ENCODE measurements at regions not wholly inside any gene's neighbourhood (a gene's known extent, or its start where the extent isn't known, plus 50 kb on each side); places are given as distances from the start of the nearest gene placed in this dataset.

GRCh38 chr1:229768232-229768631 lies 142.2 kb downstream of the URB2 start:
- peak; percentile 92 for DNase-seq

- no peak for DNase-seq
These were observed 143.0 kb downstream of the URB2 start for GRCh38 chr1:229769006-229769405.

GRCh38 chr1:229769809-229770208 lies 143.8 kb downstream of the URB2 start:
- no peak for DNase-seq

DNA sequence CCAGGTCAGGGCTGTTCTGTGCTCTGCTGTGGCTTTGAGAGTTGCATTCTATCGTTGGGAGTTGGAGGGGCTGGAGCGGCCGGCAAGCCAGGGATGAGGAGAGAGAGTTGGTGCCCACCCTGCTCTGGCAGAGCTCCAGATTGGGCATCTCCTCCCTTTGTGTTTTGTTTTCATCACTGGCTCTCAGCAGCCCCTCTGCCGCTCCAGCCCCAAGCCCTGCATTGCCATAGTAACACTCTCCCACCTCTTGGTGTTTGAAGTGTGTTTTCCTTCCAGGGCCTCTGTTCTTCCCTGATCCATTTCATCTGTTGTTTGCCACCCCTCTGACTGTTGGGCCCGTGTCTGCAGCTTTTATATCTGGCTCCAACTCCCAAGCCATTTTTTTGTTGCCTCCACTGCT lies 152.7 kb downstream of the URB2 start:
- DNase-seq: peak; percentile 21

GRCh38 chr1:229781453-229781852 lies 155.4 kb downstream of the URB2 start:
- peak; percentile 28 for DNase-seq

GRCh38 chr1:229782469-229782868 lies 156.4 kb downstream of the URB2 start:
- DNase-seq: no peak

DNA sequence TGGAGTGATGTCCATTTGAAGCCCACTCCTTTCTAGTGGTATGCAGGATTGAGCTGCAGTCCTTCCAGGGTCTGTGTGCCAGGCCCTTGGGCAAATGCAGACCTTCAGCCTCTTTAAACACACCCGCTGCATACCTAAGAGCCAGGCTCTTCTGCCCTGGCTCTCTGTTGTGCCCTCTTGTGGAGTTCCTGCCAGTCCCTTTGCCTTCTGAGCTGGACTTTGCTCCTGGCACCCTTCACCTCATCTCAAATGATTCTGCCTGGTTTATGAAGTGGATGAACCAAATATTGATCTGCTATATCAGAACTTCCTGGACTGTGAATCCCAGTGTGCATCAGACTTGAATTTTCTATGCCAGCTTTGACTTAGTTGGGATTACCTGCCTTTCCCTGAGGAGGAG lies 158.8 kb downstream of the URB2 start:
- DNase-seq: no peak

- DNase-seq: no peak
These were observed 161.0 kb downstream of the URB2 start for GRCh38 chr1:229786974-229787610.

DNA sequence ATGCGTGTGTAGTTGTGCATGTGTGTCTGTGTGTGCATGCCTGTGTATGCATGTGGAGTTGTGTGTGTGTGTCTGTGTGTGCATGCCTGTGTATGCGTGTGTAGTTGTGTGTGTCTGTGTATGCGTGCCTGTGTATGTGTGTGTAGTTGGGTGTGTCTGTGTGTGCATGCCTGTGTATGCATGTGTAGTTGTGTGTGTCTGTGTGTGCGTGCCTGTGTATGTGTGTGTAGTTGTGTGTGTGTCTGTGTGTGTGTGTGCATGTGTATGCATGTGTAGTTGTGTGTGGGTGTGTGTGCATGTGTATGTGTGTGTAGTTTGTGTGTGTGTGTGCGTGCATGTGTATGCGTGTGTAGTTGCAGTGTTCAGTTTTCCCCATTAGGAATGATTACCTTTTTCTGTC lies 162.0 kb downstream of the URB2 start:
- no peak for DNase-seq

- DNase-seq: no peak
These were observed 166.2 kb downstream of the URB2 start for GRCh38 chr1:229792012-229792975.

GRCh38 chr1:229793488-229793887 lies 167.4 kb downstream of the URB2 start:
- DNase-seq: no peak

DNA sequence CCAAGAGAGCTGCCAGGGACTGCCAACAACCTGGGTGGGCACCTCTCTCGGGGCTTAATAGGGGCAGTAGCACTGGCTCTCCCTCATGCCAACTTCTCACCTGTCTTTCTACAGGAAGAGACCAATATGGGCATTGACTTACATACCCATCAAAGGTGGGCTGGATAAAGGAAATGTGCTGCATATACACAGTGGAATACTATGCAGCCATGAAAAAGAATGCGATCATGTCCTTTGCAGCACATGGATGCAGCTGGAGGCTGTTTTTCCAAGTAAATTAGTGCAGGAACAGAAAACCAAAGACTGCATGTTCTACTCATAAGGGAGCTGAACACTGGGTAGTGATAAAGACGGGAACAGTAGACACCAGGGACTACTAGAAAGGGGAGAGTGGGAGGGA lies 172.5 kb downstream of the URB2 start:
- no peak for DNase-seq

GRCh38 chr1:229803626-229804217 lies 177.7 kb downstream of the URB2 start:
- DNase-seq: no peak

DNA sequence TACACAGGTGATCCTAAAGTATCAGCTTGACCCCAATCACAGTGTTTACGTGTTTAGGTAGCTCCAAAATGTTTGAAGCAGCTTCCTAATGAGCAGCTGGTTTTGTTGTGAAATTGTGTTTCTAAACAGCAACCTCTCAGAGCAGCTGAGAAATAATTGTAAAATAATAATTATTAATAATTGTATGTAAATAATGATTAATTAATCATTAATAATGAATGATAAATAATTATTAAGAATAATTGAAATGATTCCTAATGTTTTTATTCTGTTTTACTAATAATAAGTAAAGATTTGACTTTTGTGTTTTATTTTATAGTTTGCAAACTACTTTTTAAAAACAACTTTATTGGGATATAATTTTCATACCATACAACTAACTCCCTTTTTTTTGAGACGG lies 182.2 kb downstream of the URB2 start:
- no peak for DNase-seq

DNA sequence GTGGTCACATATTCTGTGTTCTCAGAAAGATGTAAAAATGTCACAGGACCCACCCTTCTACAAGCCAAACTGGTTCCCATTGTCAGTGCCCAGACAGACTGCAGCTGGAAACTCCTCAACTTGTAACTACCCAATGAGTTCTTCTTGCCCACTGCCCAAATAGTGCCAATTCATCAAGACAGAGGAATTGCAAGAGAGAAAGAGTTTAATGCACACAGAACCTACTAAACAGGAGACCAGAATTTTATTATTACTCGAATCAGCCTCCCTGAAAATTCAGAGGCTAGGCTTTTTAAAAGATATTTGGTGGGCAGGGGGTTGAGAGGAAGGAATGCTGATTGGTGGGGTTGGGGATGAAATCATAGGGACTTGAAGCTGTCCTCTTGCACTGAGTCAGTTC lies 184.1 kb downstream of the URB2 start:
- DNase-seq: no peak

- DNase-seq: no peak
These were observed 184.9 kb downstream of the URB2 start for GRCh38 chr1:229810961-229811360.

GRCh38 chr1:229812148-229812547 lies 186.1 kb downstream of the URB2 start:
- no peak for DNase-seq

DNA sequence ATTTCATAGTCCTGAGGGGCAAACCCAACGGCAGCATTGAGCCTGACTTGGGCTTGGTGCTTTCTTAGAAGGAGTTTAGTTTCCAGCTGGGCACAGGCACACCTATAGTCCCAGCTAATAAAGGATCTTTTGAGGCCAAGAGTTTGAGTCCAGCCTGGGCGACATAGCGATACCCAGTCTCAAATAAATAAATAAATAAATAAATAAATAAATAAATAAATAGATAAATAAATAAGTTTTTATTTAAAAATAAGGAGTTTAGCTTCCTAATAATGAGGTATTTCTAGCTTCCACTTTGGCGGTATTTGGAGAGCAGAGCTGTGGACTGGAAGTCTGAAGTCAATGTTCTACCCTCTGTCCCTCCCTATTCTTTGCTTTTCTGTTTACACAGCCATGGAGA lies 186.6 kb downstream of the URB2 start:
- DNase-seq: no peak

GRCh38 chr1:229815076-229815475 lies 189.0 kb downstream of the URB2 start:
- DNase-seq: no peak

DNA sequence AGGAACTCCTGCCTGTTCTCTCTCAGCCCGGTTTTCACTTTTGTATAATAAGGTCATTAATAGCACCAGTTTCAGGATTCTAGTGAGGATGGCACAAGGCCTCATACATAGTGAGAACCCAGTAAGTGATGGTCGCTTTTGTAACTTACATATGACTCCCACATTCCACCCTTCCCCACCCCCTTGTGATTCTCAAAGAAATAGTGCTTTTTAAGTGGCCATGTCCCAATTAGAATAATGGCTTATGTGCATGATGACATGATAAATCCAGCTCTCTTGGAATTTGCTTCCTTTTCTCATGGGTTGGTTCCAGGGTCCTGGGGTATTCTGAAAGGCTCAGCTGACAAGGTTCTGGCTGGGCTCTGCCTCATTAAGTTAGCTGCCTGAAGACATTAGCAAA lies 189.9 kb downstream of the URB2 start:
- DNase-seq: no peak

DNA sequence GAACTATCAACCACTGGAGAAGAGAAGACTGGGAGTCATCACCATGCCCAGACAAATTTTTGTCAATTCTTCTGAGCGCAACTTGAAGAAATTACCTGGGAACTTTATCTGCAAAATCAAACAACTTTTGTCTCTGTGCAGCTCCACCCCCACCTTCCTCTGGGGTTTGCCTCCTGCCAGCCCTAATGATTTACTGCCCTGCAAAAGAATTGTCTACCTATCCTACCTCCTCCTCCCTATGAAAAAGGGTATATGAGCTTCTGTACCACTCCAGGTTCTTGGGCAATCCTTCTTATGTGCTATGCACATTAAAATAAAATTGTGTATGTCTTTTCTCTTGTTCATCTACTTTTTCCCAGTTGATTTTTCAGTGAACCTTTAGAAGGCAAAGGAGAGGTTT lies 191.9 kb downstream of the URB2 start:
- no peak for DNase-seq

DNA sequence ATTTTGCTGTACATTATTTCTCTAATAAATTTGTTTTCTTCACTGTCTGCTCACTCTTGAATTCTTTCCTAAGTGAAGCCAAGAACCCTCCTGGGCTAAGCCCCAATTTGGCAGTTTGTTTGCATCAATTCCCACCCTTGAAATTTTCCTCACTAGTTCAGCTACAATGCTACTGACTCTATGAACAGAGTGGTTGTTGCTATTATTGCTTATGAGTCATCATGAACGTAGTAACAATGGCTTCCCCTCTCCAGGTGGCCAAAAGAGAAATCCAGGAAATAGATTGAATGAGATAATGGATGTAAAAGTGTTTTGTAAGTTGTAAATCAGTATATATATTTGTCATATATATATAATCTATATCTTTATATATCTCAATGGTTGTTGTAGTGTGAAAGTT lies 193.0 kb downstream of the URB2 start:
- no peak for DNase-seq

GRCh38 chr1:229822026-229822425 lies 196.0 kb downstream of the URB2 start:
- DNase-seq: no peak

GRCh38 chr1:229825042-229825441 lies 199.0 kb downstream of the URB2 start:
- no peak for DNase-seq

Measured in COR-L47 (cell line).